Mucosa of descending colon (tissue), 3 donors: ENCODE measurements at regions not wholly inside any gene's neighbourhood (a gene's known extent, or its start where the extent isn't known, plus 50 kb on each side); places are given as distances from the start of the nearest gene placed in this dataset.

ENCODE experiments used
- ATAC-seq: fragments of 200-7000 bp; cut with Tn5 transposase; one replicate; pipeline ENCODE4 v1.9.1; 2020; ENCODE audit warnings: mild to moderate bottlenecking, moderate library complexity
- DNase-seq, 3 donors: peaks; one replicate each; pipeline ENCODE4 v3.0.0-alpha.2; 2020
- H3K36me3 ChIP-seq: fragments of 200-600 bp; one replicate; pipeline ENCODE4 v1.8.0; 2021; ENCODE audit warnings: low read depth, mild to moderate bottlenecking
- H3K4me1 ChIP-seq: fragments of 200-600 bp; one replicate; pipeline ENCODE4 v1.8.0; 2021; ENCODE audit warnings: low read depth, mild to moderate bottlenecking
- H3K4me3 ChIP-seq: fragments of 200-600 bp; one replicate; pipeline ENCODE4 v1.8.0; 2021; ENCODE audit warnings: mild to moderate bottlenecking
- H3K9me3 ChIP-seq: fragments of 200-600 bp; one replicate; pipeline ENCODE4 v1.8.0; 2021; ENCODE audit warnings: mild to moderate bottlenecking
- CTCF ChIP-seq: fragments of 200-600 bp; IDR thresholded peaks from one replicate; pipeline ENCODE4 v1.8.0; 2022; ENCODE audit warnings: antibody characterized with exemption, mild to moderate bottlenecking
- intact Hi-C, 2 donors: fragments of 100-400 bp; cut with DNase I in 1 of 2; cut with micrococcal nuclease in 1 of 2; formaldehyde crosslinking; loops; one replicate each; pipeline versions ENCODE4 v1.11.0 to v1.11.1; 2022; cut with DNase I, micrococcal nuclease
- donor health status: DM: no; HTN: no; CAD: no; lungs with moderate emphysema.
- donor health status: DM: no; HTN: no; CAD: no.
- donor health status: DM: no; HTN: yes; CAD: no.

- TF ChIP-seq CTCF = no peak
- ATAC-seq (no peak), DNase-seq (no peak)
- H3K4me1 ChIP-seq = no peaks in the 10 kb centered on the region
- intact Hi-C loops = no loop called here
- no peaks in the 10 kb centered on the region for H3K9me3 ChIP-seq
- H3K4me3 ChIP-seq = no peak overlapping the region
- H3K36me3 ChIP-seq = no peaks in the 10 kb centered on the region
Measured at GRCh38 chr22:47994045-47994444, 1231.6 kb downstream of the TBC1D22A start.

- intact Hi-C loops = no loop called here
- no peak for DNase-seq
- no peak for ATAC-seq
- H3K36me3 ChIP-seq = no peaks in the 10 kb centered on the region
- TF ChIP-seq CTCF = no peak
- no peak overlapping the region for H3K4me3 ChIP-seq
- H3K4me1 ChIP-seq = no peaks in the 10 kb centered on the region
- H3K9me3 ChIP-seq = no peaks in the 10 kb centered on the region
Measured at GRCh38 chr22:47990481-47990880, 1228.0 kb downstream of the TBC1D22A start.

- no peaks in the 10 kb centered on the region for H3K36me3 ChIP-seq
- no peaks in the 10 kb centered on the region for H3K9me3 ChIP-seq
- intact Hi-C loops = no loop called here
- H3K4me1 ChIP-seq = no peaks in the 10 kb centered on the region
- ATAC-seq (no peak), DNase-seq (no peak)
- no peak for TF ChIP-seq CTCF
- H3K4me3 ChIP-seq = no peak overlapping the region
Measured at GRCh38 chr22:47987885-47988515, 1225.5 kb downstream of the TBC1D22A start.

GRCh38 chr22:47976219-47976618 is 1213.8 kb downstream of the TBC1D22A start:
- TF ChIP-seq CTCF = no peak
- Histone ChIP-seq H3K9me3 (peaks cover 5% of the 10 kb centered on the region), H3K4me1 (no peaks in the 10 kb centered on the region), H3K36me3 (no peaks in the 10 kb centered on the region), H3K4me3 (no peak overlapping the region)
- ATAC-seq (no peak), DNase-seq (no peak)
- intact Hi-C loops = no loop called here

GRCh38 chr22:47967831-47968230 is 1205.4 kb downstream of the TBC1D22A start:
- no peaks in the 10 kb centered on the region for H3K4me1 ChIP-seq
- no peaks in the 10 kb centered on the region for H3K36me3 ChIP-seq
- no peak for TF ChIP-seq CTCF
- DNase-seq (no peak), ATAC-seq (no peak)
- intact Hi-C loops = no loop called here
- no peaks in the 10 kb centered on the region for H3K9me3 ChIP-seq
- H3K4me3 ChIP-seq = no peak overlapping the region

GRCh38 chr22:47966316-47966715 is 1203.9 kb downstream of the TBC1D22A start:
- ATAC-seq (no peak), DNase-seq (no peak)
- TF ChIP-seq CTCF = no peak
- no peak overlapping the region for H3K4me3 ChIP-seq
- no peaks in the 10 kb centered on the region for H3K9me3 ChIP-seq
- no peaks in the 10 kb centered on the region for H3K36me3 ChIP-seq
- intact Hi-C loops = no loop called here
- no peaks in the 10 kb centered on the region for H3K4me1 ChIP-seq
